ENCODE measurements at regions not wholly inside any gene's neighbourhood (a gene's known extent, or its start where the extent isn't known, plus 50 kb on each side); places are given as distances from the start of the nearest gene placed in this dataset.

DNA sequence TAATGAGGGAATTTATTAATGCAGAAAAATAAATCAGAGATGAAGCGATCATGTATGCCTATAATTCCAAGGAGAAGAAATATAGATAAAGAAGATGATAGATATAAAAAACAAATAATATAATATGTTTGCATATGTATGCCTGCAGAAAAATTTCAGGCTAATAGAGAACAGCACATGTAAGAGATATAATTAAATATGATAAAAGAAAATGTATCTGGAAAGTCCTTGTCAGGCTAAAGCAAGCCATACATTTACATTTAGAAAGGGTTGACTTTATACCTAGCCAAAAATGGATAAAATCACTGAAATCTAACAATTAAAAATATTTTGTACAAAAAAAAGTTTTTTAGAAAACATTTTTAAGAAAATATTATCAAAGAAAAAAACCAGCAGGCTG is 454.1 kb downstream of the C6orf118 start:
- no peak for TF ChIP-seq SRSF9 (IDR thresholded peaks at IDR 0.05; ENCODE audit: borderline replicate concordance, insufficient read depth, low read depth, low read length, poor library complexity, severe bottlenecking)
- no peak for TF ChIP-seq KLF9 (CRISPR knock-in tag; IDR thresholded peaks at IDR 0.05; ENCODE audit: low read depth)
- TF ChIP-seq ZNF207 (IDR thresholded peaks at IDR 0.05; ENCODE audit: borderline replicate concordance) = no peak
- TF ChIP-seq NR2F1 (CRISPR knock-in tag; IDR thresholded peaks at IDR 0.05) = no peak
- TF ChIP-seq BHLHE40 (IDR thresholded peaks at IDR 0.05; ENCODE audit: low read length) = no peak
- TF ChIP-seq, protein P1, sequence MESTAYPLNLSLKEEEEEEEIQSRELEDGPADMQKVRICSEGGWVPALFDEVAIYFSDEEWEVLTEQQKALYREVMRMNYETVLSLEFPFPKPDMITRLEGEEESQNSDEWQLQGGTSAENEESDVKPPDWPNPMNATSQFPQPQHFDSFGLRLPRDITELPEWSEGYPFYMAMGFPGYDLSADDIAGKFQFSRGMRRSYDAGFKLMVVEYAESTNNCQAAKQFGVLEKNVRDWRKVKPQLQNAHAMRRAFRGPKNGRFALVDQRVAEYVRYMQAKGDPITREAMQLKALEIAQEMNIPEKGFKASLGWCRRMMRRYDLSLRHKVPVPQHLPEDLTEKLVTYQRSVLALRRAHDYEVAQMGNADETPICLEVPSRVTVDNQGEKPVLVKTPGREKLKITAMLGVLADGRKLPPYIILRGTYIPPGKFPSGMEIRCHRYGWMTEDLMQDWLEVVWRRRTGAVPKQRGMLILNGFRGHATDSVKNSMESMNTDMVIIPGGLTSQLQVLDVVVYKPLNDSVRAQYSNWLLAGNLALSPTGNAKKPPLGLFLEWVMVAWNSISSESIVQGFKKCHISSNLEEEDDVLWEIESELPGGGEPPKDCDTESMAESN (CRISPR knock-in tag; conservative IDR thresholded peaks at IDR 0.05) = no peak
- no peak for TF ChIP-seq RAD51 (IDR thresholded peaks at IDR 0.05; ENCODE audit: borderline replicate concordance)
- TF ChIP-seq, protein P2, sequence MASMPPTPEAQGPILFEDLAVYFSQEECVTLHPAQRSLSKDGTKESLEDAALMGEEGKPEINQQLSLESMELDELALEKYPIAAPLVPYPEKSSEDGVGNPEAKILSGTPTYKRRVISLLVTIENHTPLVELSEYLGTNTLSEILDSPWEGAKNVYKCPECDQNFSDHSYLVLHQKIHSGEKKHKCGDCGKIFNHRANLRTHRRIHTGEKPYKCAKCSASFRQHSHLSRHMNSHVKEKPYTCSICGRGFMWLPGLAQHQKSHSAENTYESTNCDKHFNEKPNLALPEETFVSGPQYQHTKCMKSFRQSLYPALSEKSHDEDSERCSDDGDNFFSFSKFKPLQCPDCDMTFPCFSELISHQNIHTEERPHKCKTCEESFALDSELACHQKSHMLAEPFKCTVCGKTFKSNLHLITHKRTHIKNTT (CRISPR knock-in tag; IDR thresholded peaks at IDR 0.05) = no peak
- TF ChIP-seq ZNF446 (CRISPR knock-in tag; IDR thresholded peaks at IDR 0.05) = no peak
- TF ChIP-seq SIN3B (IDR thresholded peaks at IDR 0.05; ENCODE audit: low read length) = no peak
- no peak for TF ChIP-seq ATAD3A (CRISPR knock-in tag; IDR thresholded peaks at IDR 0.05)
- ChIA-PET CTCF (ENCODE audit: low intra/inter-chr PET ratio, low total read pairs) (no interaction called here), POLR2A (no interaction called here)
- H3K4me3 ChIP-seq (replicated peaks in 1 of 3; ENCODE audit: insufficient read depth in 1 of 3, low read depth in 2 of 3, low read length in 3 of 3) = no peak overlapping the region
- H3K9me3 ChIP-seq (ENCODE audit: low read length) = peaks cover 84% of the 10 kb centered on the region
- ATAC-seq (no peak), DNase-seq (ENCODE audit: low spot score) (no peak), FAIRE-seq (no peak)
- no peaks in the 10 kb centered on the region for H3K27me3 ChIP-seq (ENCODE audit: control insufficient read depth in 1 of 2, insufficient read depth in 2 of 2, low read length in 2 of 2)
- in situ Hi-C loops (cut with HindIII; ENCODE audit: extremely low pct_ligation_motif_present, low pct_unique_long_range_greater_than_20kb) (no loop called here), intact Hi-C loops (cut with micrococcal nuclease; ENCODE audit: unreplicated experiment) (no loop called here)
- no peak overlapping the region for H3K4me2 ChIP-seq (ENCODE audit: low read depth, low read length)
- BruUV-seq (replicated peaks) = no TSS peak
- 25% methylated on average over 1 of the region's 1 CpG for WGBS (ENCODE audit: low lambda C conversion rate)
- no peaks in the 10 kb centered on the region for H3K4me1 ChIP-seq (ENCODE audit: insufficient read depth, low read length)
- H4K20me1 ChIP-seq (ENCODE audit: insufficient read depth, low read length) = no peaks in the 10 kb centered on the region
- no peaks in the 10 kb centered on the region for H3K79me2 ChIP-seq (ENCODE audit: insufficient read depth, low read length)
- H2AFZ ChIP-seq (ENCODE audit: low read length) = no peak overlapping the region
- H3K9ac ChIP-seq (ENCODE audit: insufficient read depth, low read depth, low read length) = no peak overlapping the region
- H3K27ac ChIP-seq (ENCODE audit: extremely low read length, insufficient read depth, low read length) = no peak overlapping the region
- no peaks in the 10 kb centered on the region for H3K36me3 ChIP-seq (replicated peaks in 1 of 2; ENCODE audit: control insufficient read depth in 1 of 2, insufficient read depth in 2 of 2, low read length in 2 of 2)

All from HepG2 (cell line).